GM23248 (cell line): ENCODE measurements at regions not wholly inside any gene's neighbourhood (a gene's known extent, or its start where the extent isn't known, plus 50 kb on each side); places are given as distances from the start of the nearest gene placed in this dataset.

Experiments used
- DNase-seq: peaks from one replicate; pipeline ENCODE4 v3.0.0-alpha.2; 2015
- H2AFZ ChIP-seq: fragments of 200-600 bp; sonication (generic); 2 replicates; pipeline ENCODE4 v1.6.1; 2016; ENCODE audit warnings: antibody characterized with exemption
- H3F3A ChIP-seq: fragments of 200-600 bp; sonication (generic); 2 replicates; pipeline ENCODE4 v1.6.1; 2016; ENCODE audit warnings: mild to moderate bottlenecking, antibody characterized with exemption, mixed run types; ENCODE audit not compliant: insufficient read depth
- H3K27ac ChIP-seq: fragments of 200-600 bp; sonication (generic); 2 replicates; pipeline ENCODE4 v1.5.1; 2016; ENCODE audit warnings: mild to moderate bottlenecking
- H3K27me3 ChIP-seq: fragments of 200-600 bp; sonication (generic); replicated peaks from 2 replicates; pipeline ENCODE4 v1.6.1; 2016; ENCODE audit warnings: mild to moderate bottlenecking; ENCODE audit not compliant: insufficient read depth
- H3K36me3 ChIP-seq: fragments of 200-600 bp; sonication (generic); 2 replicates; pipeline ENCODE4 v1.6.1; 2016; ENCODE audit warnings: low read depth, mild to moderate bottlenecking
- H3K4me1 ChIP-seq: fragments of 200-600 bp; sonication (generic); 2 replicates; pipeline ENCODE4 v1.6.1; 2016; ENCODE audit warnings: mild to moderate bottlenecking; ENCODE audit not compliant: insufficient read depth
- H3K4me2 ChIP-seq: fragments of 200-600 bp; sonication (generic); one replicate; pipeline ENCODE4 v1.6.1; 2016; ENCODE audit warnings: mild to moderate bottlenecking; ENCODE audit not compliant: unreplicated experiment
- H3K4me3 ChIP-seq: fragments of 200-600 bp; sonication (generic); 2 replicates; pipeline ENCODE4 v1.5.1; 2016; ENCODE audit warnings: mild to moderate bottlenecking
- H3K79me2 ChIP-seq: fragments of 200-600 bp; sonication (generic); 2 replicates; pipeline ENCODE4 v1.6.1; 2016; ENCODE audit warnings: mild to moderate bottlenecking; ENCODE audit not compliant: insufficient read depth
- H3K9ac ChIP-seq: fragments of 200-600 bp; sonication (generic); 2 replicates; pipeline ENCODE4 v1.6.1; 2016; ENCODE audit warnings: mild to moderate bottlenecking
- H3K9me2 ChIP-seq: fragments of 200-600 bp; sonication (generic); 2 replicates; pipeline ENCODE4 v1.6.1; 2016; ENCODE audit warnings: mixed run types, mild to moderate bottlenecking, moderate library complexity; ENCODE audit not compliant: insufficient read depth
- H3K9me3 ChIP-seq: fragments of 200-600 bp; sonication (generic); one replicate; pipeline ENCODE4 v1.6.1; 2017; ENCODE audit warnings: low read depth
- H4K20me1 ChIP-seq: fragments of 200-600 bp; sonication (generic); 2 replicates; pipeline ENCODE4 v1.6.0; 2016; ENCODE audit not compliant: insufficient read depth
- EZH2 ChIP-seq: fragments of 200-600 bp; sonication (generic); IDR thresholded peaks from 2 replicates; pipeline ENCODE4 v1.6.1; 2018; ENCODE audit warnings: antibody characterized with exemption, mild to moderate bottlenecking; ENCODE audit not compliant: insufficient read depth, poor library complexity, severe bottlenecking
- EZH2phosphoT487 ChIP-seq: fragments of 200-600 bp; sonication (generic); IDR thresholded peaks from 2 replicates; pipeline ENCODE4 v1.6.1; 2018; ENCODE audit warnings: antibody characterized with exemption, moderate library complexity, mild to moderate bottlenecking, low read depth; ENCODE audit not compliant: insufficient read depth
- WGBS, 2 experiments: methylation state at CpG; one replicate each; pipeline ENCODE4 v1.1.6; 2015 to 2017; ENCODE audit warnings: low lambda C conversion rate in 2 of 2, low coverage in 1 of 2; ENCODE audit errors: missing lambda C conversion rate in 2 of 2; 5-methylcytosine and 5-hydroxymethylcytosine counted together
- in situ Hi-C: fragments of 300-500 bp; cut with MboI; formaldehyde crosslinking; loops from 2 replicates; pipeline ENCODE4 v1.15.0; 2020

DNA sequence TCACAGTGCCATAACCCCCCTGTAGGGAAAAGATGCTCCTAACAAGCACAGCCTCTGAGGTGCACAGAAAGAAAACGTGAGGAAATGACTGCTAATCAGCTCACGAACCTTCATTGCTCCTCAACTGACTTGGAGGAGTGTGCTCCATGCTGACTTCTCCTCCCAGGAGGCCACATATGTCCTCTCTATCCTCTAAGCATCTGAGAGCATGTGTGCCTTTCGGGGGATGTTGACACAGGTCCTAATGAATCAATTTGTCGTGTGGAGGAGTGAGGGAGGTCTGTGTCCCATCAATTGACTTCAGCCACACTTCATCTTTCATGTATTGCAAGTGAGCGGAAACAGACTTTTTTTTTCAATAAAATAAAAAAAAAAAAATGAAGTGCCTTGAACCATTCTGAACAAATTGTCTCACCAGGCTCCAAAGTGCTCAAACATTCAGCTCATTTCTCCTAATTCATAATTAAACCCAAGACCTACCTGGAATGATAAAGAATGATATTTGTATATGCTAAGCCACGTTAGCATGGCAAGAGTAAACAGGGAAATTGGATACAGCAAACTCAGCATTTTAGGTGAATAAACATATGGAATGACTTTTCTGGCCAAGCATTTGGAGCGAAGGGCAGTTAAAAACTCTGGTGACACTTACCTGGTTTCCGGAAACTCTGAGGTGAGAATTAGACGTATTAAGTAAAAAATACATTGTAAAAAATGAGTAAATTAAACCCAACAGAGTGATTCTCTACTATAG lies 317.6 kb upstream of the FAT3 start:
- TF ChIP-seq EZH2 (no peak), EZH2phosphoT487 (no peak)
- no peaks in the 10 kb centered on the region for H3K4me1 ChIP-seq
- no peak overlapping the region for H3K9ac ChIP-seq
- in situ Hi-C loops: no loop called here
- H4K20me1 ChIP-seq: no peaks in the 10 kb centered on the region
- H3K4me2 ChIP-seq: no peak overlapping the region
- H3F3A ChIP-seq: no peaks in the 10 kb centered on the region
- no peaks in the 10 kb centered on the region for H3K9me2 ChIP-seq
- no peaks in the 10 kb centered on the region for H3K79me2 ChIP-seq
- DNase-seq: no peak
- H3K27ac ChIP-seq: no peak overlapping the region
- H3K9me3 ChIP-seq: no peaks in the 10 kb centered on the region
- no peaks in the 10 kb centered on the region for H3K36me3 ChIP-seq
- WGBS, 2 experiments: 20 to 26% methylated on average over 9 of the region's 9 CpGs
- H3K27me3 ChIP-seq: no peaks in the 10 kb centered on the region
- H2AFZ ChIP-seq: no peak overlapping the region
- no peak overlapping the region for H3K4me3 ChIP-seq

DNA sequence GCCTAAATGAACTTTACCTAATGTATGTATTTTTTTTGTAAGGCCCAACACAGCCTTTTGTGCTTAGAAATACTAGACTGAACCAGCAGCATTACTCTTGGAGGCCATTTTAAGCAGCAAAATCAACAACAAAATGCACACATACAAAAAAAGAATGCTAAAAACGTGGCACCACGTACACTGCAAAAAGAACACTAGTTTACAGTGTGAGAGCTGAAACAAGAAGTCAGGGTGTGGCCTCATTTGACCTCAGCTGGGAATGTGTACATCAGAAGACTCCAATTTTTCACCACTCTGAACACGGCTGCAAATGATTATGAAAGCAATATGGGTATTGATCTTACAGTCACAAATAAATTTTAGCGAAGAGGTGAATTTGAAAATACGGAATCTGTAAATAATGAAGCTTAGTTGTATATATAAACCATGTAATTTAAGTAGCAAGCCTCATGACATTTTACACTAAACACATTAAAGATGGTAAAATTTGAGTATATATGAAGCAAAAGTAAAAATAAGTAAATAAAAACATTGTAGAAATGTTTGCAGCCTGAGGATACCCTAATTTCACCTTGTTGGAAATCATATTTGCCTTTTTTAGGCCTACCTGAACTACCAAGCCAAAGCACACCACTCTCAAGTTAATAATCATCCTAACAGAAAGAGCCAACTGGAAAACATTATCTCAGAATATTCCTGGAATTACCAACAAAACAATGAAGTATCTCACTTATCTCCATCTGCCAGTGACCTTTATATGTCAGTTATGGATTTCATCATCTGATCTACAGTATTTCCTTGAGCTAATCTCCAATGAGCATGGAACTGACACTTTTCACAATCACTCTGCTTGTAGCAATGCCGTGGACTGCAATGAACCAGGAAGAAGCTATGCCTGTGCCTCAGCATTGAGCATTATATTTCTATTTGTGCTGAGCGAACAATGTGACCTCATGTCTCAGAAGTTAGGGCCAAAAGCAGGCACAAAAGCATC lies 319.5 kb upstream of the FAT3 start:
- no peaks in the 10 kb centered on the region for H3K79me2 ChIP-seq
- H3K9ac ChIP-seq: no peak overlapping the region
- in situ Hi-C loops: no loop called here
- H3K27me3 ChIP-seq: no peaks in the 10 kb centered on the region
- H3K27ac ChIP-seq: no peak overlapping the region
- no peak for DNase-seq
- no peaks in the 10 kb centered on the region for H3F3A ChIP-seq
- no peaks in the 10 kb centered on the region for H3K9me2 ChIP-seq
- H2AFZ ChIP-seq: no peak overlapping the region
- no peak overlapping the region for H3K4me2 ChIP-seq
- H3K9me3 ChIP-seq: no peaks in the 10 kb centered on the region
- no peaks in the 10 kb centered on the region for H3K4me1 ChIP-seq
- no peak overlapping the region for H3K4me3 ChIP-seq
- no peaks in the 10 kb centered on the region for H3K36me3 ChIP-seq
- TF ChIP-seq EZH2 (no peak), EZH2phosphoT487 (no peak)
- WGBS, 2 experiments: 31 to 36% methylated on average over 7 of the region's 7 CpGs
- no peaks in the 10 kb centered on the region for H4K20me1 ChIP-seq

DNA sequence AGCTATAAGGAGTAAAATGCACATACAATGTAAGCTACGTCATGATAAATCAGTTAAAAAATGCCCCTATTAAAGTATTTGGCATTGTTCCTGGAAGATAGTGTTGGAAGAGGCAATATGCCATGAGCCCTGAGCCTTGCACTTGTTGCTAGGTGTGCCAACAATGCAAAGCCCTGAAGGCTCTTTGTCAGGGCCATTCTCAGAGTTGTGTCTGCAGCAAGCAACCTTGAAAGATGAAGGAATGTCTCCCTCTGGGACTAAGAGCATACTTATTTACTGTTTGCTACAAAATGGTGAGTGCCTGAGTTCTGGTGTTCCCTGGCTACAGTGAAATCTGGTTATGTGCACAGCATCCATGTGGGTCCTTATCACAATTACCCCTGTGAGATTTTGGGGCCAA lies 322.3 kb upstream of the FAT3 start:
- in situ Hi-C loops: no loop called here
- WGBS, 2 experiments: 5 to 14% methylated on average over 1 of the region's 1 CpG
- Histone ChIP-seq H3K4me2 (no peak overlapping the region), H3K36me3 (no peaks in the 10 kb centered on the region), H4K20me1 (no peaks in the 10 kb centered on the region), H3K27me3 (no peaks in the 10 kb centered on the region), H3K4me1 (no peaks in the 10 kb centered on the region), H3K27ac (no peak overlapping the region), H3K9me3 (no peaks in the 10 kb centered on the region), H3F3A (no peaks in the 10 kb centered on the region), H2AFZ (no peak overlapping the region), H3K79me2 (no peaks in the 10 kb centered on the region), H3K9ac (no peak overlapping the region), H3K4me3 (no peak overlapping the region), H3K9me2 (no peaks in the 10 kb centered on the region)
- no peak for TF ChIP-seq EZH2phosphoT487
- TF ChIP-seq EZH2: no peak
- no peak for DNase-seq

DNA sequence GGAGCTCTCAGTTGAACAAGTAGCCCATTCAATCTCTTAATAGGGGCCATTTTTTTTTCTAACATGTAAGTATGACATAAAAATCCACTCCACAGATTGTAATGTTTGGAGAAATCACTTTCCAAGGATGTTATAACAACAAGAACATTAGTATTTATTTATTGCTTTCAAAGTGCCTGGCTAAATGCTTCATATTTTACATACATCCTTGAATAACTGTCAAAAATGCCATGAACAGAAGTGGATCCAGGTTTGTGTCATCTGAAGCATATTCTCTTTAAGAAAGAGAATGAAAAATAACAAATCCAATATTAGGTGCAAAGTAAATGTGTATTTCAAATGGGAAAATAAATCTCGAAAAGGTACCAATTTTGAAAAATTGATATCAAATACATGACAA lies 344.0 kb upstream of the FAT3 start:
- no peaks in the 10 kb centered on the region for H3F3A ChIP-seq
- in situ Hi-C loops: no loop called here
- 51 to 60% methylated on average over 1 of the region's 1 CpG for WGBS, 2 experiments

More for the DNA sequence above, 344.0 kb upstream of the FAT3 start:
- Histone ChIP-seq H3K9me2 (no peaks in the 10 kb centered on the region), H3K9ac (no peak overlapping the region), H3K27ac (no peak overlapping the region), H3K4me2 (no peak overlapping the region), H3K9me3 (no peaks in the 10 kb centered on the region), H3K36me3 (no peaks in the 10 kb centered on the region), H3K79me2 (no peaks in the 10 kb centered on the region), H2AFZ (no peak overlapping the region), H4K20me1 (no peaks in the 10 kb centered on the region), H3K27me3 (no peaks in the 10 kb centered on the region), H3K4me3 (no peak overlapping the region), H3K4me1 (no peaks in the 10 kb centered on the region)
- no peak for DNase-seq
- no peak for TF ChIP-seq EZH2
- TF ChIP-seq EZH2phosphoT487: no peak
